ENCODE measurements at regions not wholly inside any gene's neighbourhood (a gene's known extent, or its start where the extent isn't known, plus 50 kb on each side); places are given as distances from the start of the nearest gene placed in this dataset.

GRCh38 chrX:56120242-56120641 lies 111.9 kb upstream of the KLF8 start:
- no peaks in the 10 kb centered on the region; the same call in 2 of the 3 replicates for H3K9me3 ChIP-seq (replicated peaks; ENCODE audit: control insufficient read depth, insufficient read depth, low read length)
- intact Hi-C loops (cut with micrococcal nuclease; ENCODE audit: unreplicated experiment) (no loop called here), in situ Hi-C loops (cut with MboI) (no loop called here)
- no peak overlapping the region for H3K9ac ChIP-seq (ENCODE audit: control insufficient read depth, insufficient read depth, low read length)
- no peak for FAIRE-seq
- no peaks in the 10 kb centered on the region for H3K27me3 ChIP-seq (replicated peaks in 1 of 2; ENCODE audit: control insufficient read depth in 2 of 2, insufficient read depth in 2 of 2, low read length in 1 of 2)
- no peak overlapping the region for H3K4me3 ChIP-seq
- ChIA-PET CTCF (no interaction called here), RAD21 (ENCODE audit: unreplicated experiment) (no interaction called here), SMC1A (ENCODE audit: uncharacterized antibody, unreplicated experiment) (no interaction called here), POLR2A (no interaction called here)
- ATAC-seq, result no peak
- no peak overlapping the region for H3K27ac ChIP-seq (ENCODE audit: control insufficient read depth, insufficient read depth)
- H3K79me2 ChIP-seq (ENCODE audit: control insufficient read depth, insufficient read depth, low read length), result no peaks in the 10 kb centered on the region
- H4K20me1 ChIP-seq (ENCODE audit: control insufficient read depth, insufficient read depth), result no peaks in the 10 kb centered on the region
- no peak for DNase-seq (ENCODE audit: low read depth, low spot score)
- H2AFZ ChIP-seq (ENCODE audit: control insufficient read depth, low read depth, low read length), result no peak overlapping the region
- TF ChIP-seq BACH1 (IDR thresholded peaks at IDR 0.05; ENCODE audit: borderline replicate concordance), result no peak
- TF ChIP-seq, protein P1, sequence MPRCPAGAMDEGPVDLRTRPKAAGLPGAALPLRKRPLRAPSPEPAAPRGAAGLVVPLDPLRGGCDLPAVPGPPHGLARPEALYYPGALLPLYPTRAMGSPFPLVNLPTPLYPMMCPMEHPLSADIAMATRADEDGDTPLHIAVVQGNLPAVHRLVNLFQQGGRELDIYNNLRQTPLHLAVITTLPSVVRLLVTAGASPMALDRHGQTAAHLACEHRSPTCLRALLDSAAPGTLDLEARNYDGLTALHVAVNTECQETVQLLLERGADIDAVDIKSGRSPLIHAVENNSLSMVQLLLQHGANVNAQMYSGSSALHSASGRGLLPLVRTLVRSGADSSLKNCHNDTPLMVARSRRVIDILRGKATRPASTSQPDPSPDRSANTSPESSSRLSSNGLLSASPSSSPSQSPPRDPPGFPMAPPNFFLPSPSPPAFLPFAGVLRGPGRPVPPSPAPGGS (IDR thresholded peaks at IDR 0.05; ENCODE audit: borderline replicate concordance, insufficient read depth, low read depth, low read length, poor library complexity, severe bottlenecking), result no peak
- TF ChIP-seq BHLHE40 (IDR thresholded peaks at IDR 0.05; ENCODE audit: borderline replicate concordance in 1 of 2, low read depth in 2 of 2, low read length in 1 of 2), result no peak
- no peak for TF ChIP-seq PML (IDR thresholded peaks at IDR 0.05; ENCODE audit: low read length)
- TF ChIP-seq NR2C2 (IDR thresholded peaks at IDR 0.05; ENCODE audit: borderline replicate concordance, control insufficient read depth, insufficient read length, low read depth), result no peak
- TF ChIP-seq E2F8 (IDR thresholded peaks at IDR 0.05; ENCODE audit: low read depth, partially characterized antibody), result no peak
- no peak for TF ChIP-seq CHD4 (IDR thresholded peaks at IDR 0.05)
- no peak for TF ChIP-seq NFYB (IDR thresholded peaks at IDR 0.05; ENCODE audit: insufficient read depth, low read depth, low read length)
- TF ChIP-seq, protein P2, sequence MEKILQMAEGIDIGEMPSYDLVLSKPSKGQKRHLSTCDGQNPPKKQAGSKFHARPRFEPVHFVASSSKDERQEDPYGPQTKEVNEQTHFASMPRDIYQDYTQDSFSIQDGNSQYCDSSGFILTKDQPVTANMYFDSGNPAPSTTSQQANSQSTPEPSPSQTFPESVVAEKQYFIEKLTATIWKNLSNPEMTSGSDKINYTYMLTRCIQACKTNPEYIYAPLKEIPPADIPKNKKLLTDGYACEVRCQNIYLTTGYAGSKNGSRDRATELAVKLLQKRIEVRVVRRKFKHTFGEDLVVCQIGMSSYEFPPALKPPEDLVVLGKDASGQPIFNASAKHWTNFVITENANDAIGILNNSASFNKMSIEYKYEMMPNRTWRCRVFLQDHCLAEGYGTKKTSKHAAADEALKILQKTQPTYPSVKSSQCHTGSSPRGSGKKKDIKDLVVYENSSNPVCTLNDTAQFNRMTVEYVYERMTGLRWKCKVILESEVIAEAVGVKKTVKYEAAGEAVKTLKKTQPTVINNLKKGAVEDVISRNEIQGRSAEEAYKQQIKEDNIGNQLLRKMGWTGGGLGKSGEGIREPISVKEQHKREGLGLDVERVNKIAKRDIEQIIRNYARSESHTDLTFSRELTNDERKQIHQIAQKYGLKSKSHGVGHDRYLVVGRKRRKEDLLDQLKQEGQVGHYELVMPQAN (conservative IDR thresholded peaks at IDR 0.05), result no peak
- TF ChIP-seq LARP7 (IDR thresholded peaks at IDR 0.05), result no peak
- 47% methylated on average over 1 of the region's 1 CpG for WGBS (ENCODE audit: insufficient coverage, insufficient replicate concordance, low lambda C conversion rate, missing lambda C conversion rate)
- H3K4me1 ChIP-seq (ENCODE audit: control insufficient read depth, insufficient read depth, low read length), result no peaks in the 10 kb centered on the region
- no peak overlapping the region for H3K4me2 ChIP-seq (ENCODE audit: control insufficient read depth, insufficient read depth)
- no peaks in the 10 kb centered on the region for H3K36me3 ChIP-seq (ENCODE audit: control insufficient read depth in 2 of 2, insufficient read depth in 2 of 2, low read length in 1 of 2)
- no TSS peak for BruUV-seq (replicated peaks)

Data from GM12878 (cell line).